K562 (cell line): ENCODE measurements at regions not wholly inside any gene's neighbourhood (a gene's known extent, or its start where the extent isn't known, plus 50 kb on each side); places are given as distances from the start of the nearest gene placed in this dataset.

ENCODE experiments used
- ATAC-seq: fragments of 200-7000 bp; cut with Tn5 transposase; 3 replicates; pipeline ENCODE4 v1.9.1; 2020; ENCODE audit warnings: moderate library complexity
- BruUV-seq: library from RNA; stranded (reverse); fragments of 400-500 nt; replicated peaks from 2 replicates; lab custom pipeline; 2021; lab: Mats Ljungman, UMichigan
- CTCF ChIA-PET: fragments of 300-600 bp; formaldehyde crosslinking; extraction: SDS; loops from one replicate; lab custom pipeline; 2021; ENCODE audit warnings: low intra/inter-chr PET ratio; lab: Yijun Ruan, JAX
- POLR2A ChIA-PET: fragments of 300-600, 350-650 bp; sonication (Branson Sonifier 250); formaldehyde crosslinking; extraction: SDS; loops from one replicate; lab custom pipeline; 2021; ENCODE audit warnings: antibody characterized with exemption, inconsistent platforms; lab: Yijun Ruan, JAX
- DNase-seq, 4 experiments: peaks; one replicate each; pipeline versions ENCODE4 v3.0.0 to v3.0.0-alpha.2; 2011 to 2018; ENCODE audit warnings: low spot score in 3 of 4, mixed read lengths in 3 of 4; ENCODE audit errors: extremely low read depth in 1 of 4
- FAIRE-seq: peaks from 2 replicates; lab custom pipeline; 2011; peaks lifted over from hg19 to GRCh38; lab: Jason Lieb, UNC
- H2AFZ ChIP-seq: 2 replicates; pipeline ENCODE4 v1.6.0; 2011; ENCODE audit warnings: low read depth, low read length, control low read depth, inconsistent platforms
- H3K27ac ChIP-seq: fragments of 200-600 bp; 3 replicates; pipeline ENCODE4 v1.8.0; 2011; ENCODE audit warnings: low read depth, mild to moderate bottlenecking, control low read depth, inconsistent platforms, low read length, moderate library complexity, mixed read lengths; ENCODE audit errors: extremely low read depth
- H3K27me3 ChIP-seq, 2 experiments: fragments of 300-600 bp in 1 of 2; 2 replicates in 1 of 2; 3 replicates in 1 of 2; pipeline versions ENCODE4 v1.6.0 to v1.8.0; 2011; ENCODE audit warnings: inconsistent platforms in 2 of 2, low read length in 2 of 2, mild to moderate bottlenecking in 1 of 2, mixed read lengths in 1 of 2, moderate library complexity in 1 of 2; ENCODE audit not compliant: control insufficient read depth in 2 of 2, insufficient read depth in 2 of 2
- H3K36me3 ChIP-seq: fragments of 300-600 bp; 3 replicates; pipeline ENCODE4 v1.8.0; 2011; ENCODE audit warnings: mild to moderate bottlenecking, low read length, inconsistent platforms; ENCODE audit not compliant: control insufficient read depth, insufficient read depth
- H3K4me1 ChIP-seq, 2 experiments: fragments of 200-600 bp in 1 of 2; replicated peaks in 1 of 2; 2 replicates in 1 of 2; 3 replicates in 1 of 2; pipeline versions ENCODE4 v1.5.1 to v1.8.0; 2011; ENCODE audit warnings: inconsistent platforms in 2 of 2, low read length in 2 of 2, mild to moderate bottlenecking in 1 of 2, mixed read lengths in 1 of 2, moderate library complexity in 1 of 2; ENCODE audit not compliant: control insufficient read depth in 2 of 2, insufficient read depth in 2 of 2
- H3K4me2 ChIP-seq: 2 replicates; pipeline ENCODE4 v1.6.1; 2011; ENCODE audit warnings: low read length, control low read depth, inconsistent platforms, mixed read lengths; ENCODE audit not compliant: insufficient read depth
- H3K4me3 ChIP-seq: fragments of 200-600 bp; sonication (generic), shearing (Covaris generic); 2 replicates; pipeline ENCODE4 v1.5.1; 2016; ENCODE audit warnings: control low read depth, inconsistent platforms
- H3K79me2 ChIP-seq: fragments of 200-600 bp; 3 replicates; pipeline ENCODE4 v1.8.0; 2011; ENCODE audit warnings: low read length, inconsistent platforms; ENCODE audit not compliant: control insufficient read depth, insufficient read depth
- H3K9ac ChIP-seq, 2 experiments: 2 replicates each; pipeline versions ENCODE4 v1.6.0 to v1.6.1; 2011; ENCODE audit warnings: low read depth in 2 of 2, low read length in 2 of 2, control low read depth in 1 of 2, inconsistent platforms in 1 of 2, mild to moderate bottlenecking in 1 of 2, mixed read lengths in 1 of 2; ENCODE audit not compliant: insufficient read depth in 1 of 2
- H3K9me1 ChIP-seq: one replicate; pipeline ENCODE4 v1.6.0; 2011; ENCODE audit warnings: inconsistent platforms, mild to moderate bottlenecking, low read length, moderate library complexity; ENCODE audit not compliant: control insufficient read depth, insufficient read depth
- H3K9me3 ChIP-seq: replicated peaks from 2 replicates; pipeline ENCODE4 v1.5.1; 2011; ENCODE audit warnings: low read depth, low read length, inconsistent platforms; ENCODE audit not compliant: control insufficient read depth, insufficient read depth
- H4K20me1 ChIP-seq: replicated peaks from 2 replicates; pipeline ENCODE4 v1.6.1; 2011; ENCODE audit warnings: low read length, inconsistent platforms, mixed read lengths; ENCODE audit not compliant: control insufficient read depth, insufficient read depth
- ARHGAP35 ChIP-seq: fragments of 450-650 bp; IDR thresholded peaks from 2 replicates; pipeline ENCODE4 v1.6.1; 2018; ENCODE audit not compliant: partially characterized antibody
- CEBPB ChIP-seq: fragments of 450-650 bp; IDR thresholded peaks from 2 replicates; pipeline ENCODE4 v1.6.1; 2016; ENCODE audit warnings: missing genetic modification characterization, missing compliant biosample characterization
- CEBPG ChIP-seq, 3 experiments: fragments of 200-800 bp in 1 of 3; sonication (Bioruptor generic) in 1 of 3; sonication (generic) in 1 of 3; formaldehyde crosslinking in 1 of 3; IDR thresholded peaks in 2 of 3; conservative IDR thresholded peaks in 1 of 3; 2 replicates each; pipeline versions ENCODE4 v1.6.1 to v1.8.0; 2016 to 2022; ENCODE audit warnings: missing compliant biosample characterization in 2 of 3, missing genetic modification characterization in 2 of 3, mild to moderate bottlenecking in 1 of 3, missing genetic modification reagents in 1 of 3
- CSDE1 ChIP-seq, 2 experiments: fragments of 450-650 bp; IDR thresholded peaks; 2 replicates each; pipeline ENCODE4 v1.6.1; 2016; ENCODE audit warnings: mild to moderate bottlenecking in 1 of 2
- ELF1 ChIP-seq: fragments of 200-800 bp; sonication (Bioruptor generic); IDR thresholded peaks from 2 replicates; pipeline ENCODE4 v1.6.1; 2016; ENCODE audit warnings: missing genetic modification characterization, missing compliant biosample characterization
- FOSL1 ChIP-seq: fragments of 200-800 bp; sonication (Bioruptor generic); conservative IDR thresholded peaks from 2 replicates; pipeline ENCODE4 v1.6.1; 2016; ENCODE audit warnings: missing genetic modification characterization, missing compliant biosample characterization
- HDAC6 ChIP-seq: IDR thresholded peaks from 2 replicates; pipeline ENCODE4 v1.6.1; 2012; ENCODE audit warnings: low read depth, mild to moderate bottlenecking, control low read depth, inconsistent platforms, low read length, moderate library complexity
- KAT7 ChIP-seq: sonication (generic); formaldehyde crosslinking; IDR thresholded peaks from 2 replicates; pipeline ENCODE4 v1.8.0; 2022; ENCODE audit warnings: missing genetic modification reagents, mild to moderate bottlenecking, borderline replicate concordance
- MNT ChIP-seq, 2 experiments: fragments of 450-650 bp; conservative IDR thresholded peaks; 2 replicates each; pipeline ENCODE4 v1.6.1; 2017; ENCODE audit warnings: mild to moderate bottlenecking in 2 of 2, moderate library complexity in 2 of 2
- MYBL2 ChIP-seq, 2 experiments: fragments of 450-650 bp in 1 of 2; sonication (generic) in 1 of 2; formaldehyde crosslinking in 1 of 2; IDR thresholded peaks; 2 replicates each; pipeline versions ENCODE4 v1.6.1 to v1.8.1; 2017 to 2022; ENCODE audit warnings: borderline replicate concordance in 1 of 2, inconsistent platforms in 1 of 2, low read depth in 1 of 2, mild to moderate bottlenecking in 1 of 2, missing genetic modification reagents in 1 of 2, moderate library complexity in 1 of 2
- NCOA6 ChIP-seq: fragments of 450-650 bp; IDR thresholded peaks from 2 replicates; pipeline ENCODE4 v1.6.1; 2017; ENCODE audit warnings: mild to moderate bottlenecking
- RBM17 ChIP-seq: fragments of 200-400 bp; formaldehyde crosslinking; IDR thresholded peaks from 2 replicates; pipeline ENCODE4 v1.6.1; 2017; ENCODE audit warnings: low read depth, mild to moderate bottlenecking, low read length, borderline replicate concordance
- SMAD2 ChIP-seq: fragments of 150-350 bp; IDR thresholded peaks from 2 replicates; pipeline ENCODE4 v1.6.1; 2014; ENCODE audit warnings: low read depth, mild to moderate bottlenecking, low read length
- SNIP1 ChIP-seq: fragments of 450-650 bp; IDR thresholded peaks from 2 replicates; pipeline ENCODE4 v1.7.1; 2017; ENCODE audit warnings: low read depth, mild to moderate bottlenecking
- TCF7 ChIP-seq: sonication (generic); IDR thresholded peaks from 2 replicates; pipeline ENCODE4 v1.6.1; 2016; ENCODE audit warnings: antibody characterized with exemption, borderline replicate concordance
- ZBTB2 ChIP-seq: fragments of 450-650 bp; IDR thresholded peaks from 2 replicates; pipeline ENCODE4 v1.6.1; 2016; ENCODE audit warnings: antibody characterized with exemption
- ZNF717 ChIP-seq: fragments of 250-450 bp; sonication (Bioruptor Pico); IDR thresholded peaks from 2 replicates; pipeline ENCODE4 v1.5.0; 2021
- WGBS: fragments of 100-300 bp; shearing (Covaris generic); methylation state at CpG from one replicate; pipeline ENCODE4 v1.1.6; 2016; ENCODE audit warnings: low coverage, mixed read lengths; ENCODE audit not compliant: insufficient coverage; ENCODE audit errors: missing lambda C conversion rate; 5-methylcytosine and 5-hydroxymethylcytosine counted together
- in situ Hi-C: fragments of 300-500 bp; cut with MboI; formaldehyde crosslinking; loops from 4 replicates; pipeline ENCODE4 v1.15.0; 2018; ENCODE audit warnings: inconsistent platforms, mixed read lengths
- intact Hi-C: fragments of 100-400 bp; cut with micrococcal nuclease; formaldehyde crosslinking; loops from 2 replicates; pipeline ENCODE4 v1.14.2; 2022

DNA sequence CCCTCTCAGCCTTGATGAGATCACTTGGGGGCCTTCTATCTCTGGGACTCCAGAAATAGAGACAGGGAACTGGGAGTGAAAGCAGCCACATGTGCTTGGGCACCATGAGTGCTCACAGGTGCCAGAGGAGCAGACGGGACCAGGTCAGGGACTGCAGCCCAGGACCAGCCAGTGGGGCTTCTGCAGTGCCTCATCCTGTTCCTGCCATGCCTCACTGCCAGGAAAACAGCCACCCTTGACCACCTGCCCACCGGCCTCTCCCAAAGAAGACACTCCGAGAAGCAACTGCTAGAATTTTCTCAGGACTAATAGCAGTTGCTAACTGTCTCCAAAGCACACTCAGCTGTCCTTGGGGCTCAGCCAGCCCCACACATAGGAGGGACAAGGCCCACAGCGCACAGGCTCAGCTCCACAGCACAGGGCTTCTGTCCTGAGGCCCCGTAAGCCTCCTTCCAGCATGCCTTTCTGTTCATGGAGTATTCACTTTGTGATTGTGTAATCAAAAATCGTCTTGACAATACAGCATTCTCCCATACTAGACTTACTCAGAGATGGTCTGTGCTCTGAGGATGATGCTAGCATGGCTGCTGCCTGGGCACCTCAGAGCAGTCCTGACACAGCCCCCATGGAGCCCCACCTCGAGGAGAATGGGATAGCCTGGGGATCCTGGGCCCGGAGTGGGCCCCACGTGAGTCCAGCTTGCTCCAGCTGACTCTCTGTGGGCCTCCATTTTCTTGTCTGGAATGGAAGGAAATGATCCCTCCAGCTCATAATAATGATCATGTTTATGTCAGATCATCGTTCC, 115.7 kb upstream of the RET start:
- Histone ChIP-seq H3K4me2 (no peak overlapping the region), H3K4me1 (peaks cover 0 to 5% of the 10 kb centered on the region in 2 experiments; a peak in 2 of 5 replicates), H3K79me2 (no peaks in the 10 kb centered on the region), H2AFZ (no peak overlapping the region), H3K36me3 (no peaks in the 10 kb centered on the region), H3K4me3 (no peak overlapping the region), H3K27ac (no peak overlapping the region), H4K20me1 (no peaks in the 10 kb centered on the region), H3K27me3 (peaks cover 0 to 4% of the 10 kb centered on the region in 2 experiments; a peak in 2 of 5 replicates), H3K9ac (no peak overlapping the region), H3K9me1 (no peaks in the 10 kb centered on the region), H3K9me3 (no peaks in the 10 kb centered on the region)
- TF ChIP-seq ZBTB2 = no peak
- TF ChIP-seq HDAC6 = no peak
- peak; percentile 72 for TF ChIP-seq CEBPB
- no peak for TF ChIP-seq CEBPG (CRISPR knock-in tag; IDR thresholded peaks at IDR 0.05)
- TF ChIP-seq CEBPG (tag; conservative IDR thresholded peaks at IDR 0.05 in 1 of 2, IDR thresholded peaks at IDR 0.05 in 1 of 2) = 0 out of 4 replicates have a peak, but pooled peaks of 1 of the 2 experiments have one; percentile 20
- no peak for TF ChIP-seq ARHGAP35
- TF ChIP-seq NCOA6 = no peak
- no peak for TF ChIP-seq TCF7
- TF ChIP-seq SNIP1 = no peak
- TF ChIP-seq KAT7 = no peak
- TF ChIP-seq ELF1 = no peak
- TF ChIP-seq SMAD2 = no peak
- TF ChIP-seq MNT (conservative IDR thresholded peaks at IDR 0.05) = no peak
- no peak for TF ChIP-seq FOSL1 (tag)
- TF ChIP-seq RBM17 = no peak
- no peak for TF ChIP-seq MYBL2 (IDR thresholded peaks at IDR 0.05; ENCODE audit: low read depth)
- TF ChIP-seq MYBL2 (CRISPR knock-in tag; IDR thresholded peaks at IDR 0.05; ENCODE audit: borderline replicate concordance) = no peak
- TF ChIP-seq ZNF717 (CRISPR knock-in tag) = no peak
- TF ChIP-seq CSDE1 (IDR thresholded peaks at IDR 0.05) = no peak
- intact Hi-C loops = no loop called here
- ATAC-seq (no peak), FAIRE-seq (no peak), DNase-seq (no peak)
- CTCF ChIA-PET = no interaction called here
- 2% methylated on average over 10 of the region's 10 CpGs for WGBS
- POLR2A ChIA-PET = interaction anchor here (1.0 kb wide), 1 partner anchor 9 kb away, joined by 3 read pairs; no protein-coding TSS in a partner anchor
- in situ Hi-C loops = no loop called here
- no TSS peak for BruUV-seq
